ENCODE measurements at regions not wholly inside any gene's neighbourhood (a gene's known extent, or its start where the extent isn't known, plus 50 kb on each side); places are given as distances from the start of the nearest gene placed in this dataset.

DNA sequence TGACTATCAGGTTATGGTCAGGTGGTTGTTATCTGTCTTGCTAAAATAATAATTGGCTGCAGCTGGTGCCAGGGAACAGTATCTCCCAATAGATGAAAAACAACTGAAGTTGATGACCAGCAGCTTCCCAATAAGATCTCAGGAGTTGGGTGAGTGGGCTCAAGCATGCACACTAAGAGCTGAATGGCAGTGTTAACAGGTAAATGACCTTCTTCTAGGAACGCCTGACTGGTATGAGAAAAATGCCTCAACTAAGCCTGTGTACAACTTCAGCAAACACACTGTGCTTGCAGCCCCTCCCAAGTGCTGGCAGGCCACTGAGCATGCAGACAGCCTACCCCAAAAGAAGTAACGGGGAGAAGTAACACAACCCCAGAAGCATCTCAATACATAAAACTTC, 636.9 kb downstream of the ACTR3B start:
- TF ChIP-seq, protein P1, sequence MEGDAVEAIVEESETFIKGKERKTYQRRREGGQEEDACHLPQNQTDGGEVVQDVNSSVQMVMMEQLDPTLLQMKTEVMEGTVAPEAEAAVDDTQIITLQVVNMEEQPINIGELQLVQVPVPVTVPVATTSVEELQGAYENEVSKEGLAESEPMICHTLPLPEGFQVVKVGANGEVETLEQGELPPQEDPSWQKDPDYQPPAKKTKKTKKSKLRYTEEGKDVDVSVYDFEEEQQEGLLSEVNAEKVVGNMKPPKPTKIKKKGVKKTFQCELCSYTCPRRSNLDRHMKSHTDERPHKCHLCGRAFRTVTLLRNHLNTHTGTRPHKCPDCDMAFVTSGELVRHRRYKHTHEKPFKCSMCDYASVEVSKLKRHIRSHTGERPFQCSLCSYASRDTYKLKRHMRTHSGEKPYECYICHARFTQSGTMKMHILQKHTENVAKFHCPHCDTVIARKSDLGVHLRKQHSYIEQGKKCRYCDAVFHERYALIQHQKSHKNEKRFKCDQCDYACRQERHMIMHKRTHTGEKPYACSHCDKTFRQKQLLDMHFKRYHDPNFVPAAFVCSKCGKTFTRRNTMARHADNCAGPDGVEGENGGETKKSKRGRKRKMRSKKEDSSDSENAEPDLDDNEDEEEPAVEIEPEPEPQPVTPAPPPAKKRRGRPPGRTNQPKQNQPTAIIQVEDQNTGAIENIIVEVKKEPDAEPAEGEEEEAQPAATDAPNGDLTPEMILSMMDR (IDR thresholded peaks at IDR 0.05), result no peak
- no peak for TF ChIP-seq POLR2A (IDR thresholded peaks at IDR 0.05)
- no peak for TF ChIP-seq POLR2AphosphoS5 (IDR thresholded peaks at IDR 0.05)
